ENCODE measurements at regions not wholly inside any gene's neighbourhood (a gene's known extent, or its start where the extent isn't known, plus 50 kb on each side); places are given as distances from the start of the nearest gene placed in this dataset.
"Not testable (repeated sequence)": the region's sequence is repeated elsewhere in the genome, so short reads cannot be mapped to it uniquely, and the experiment has no call there.

DNA sequence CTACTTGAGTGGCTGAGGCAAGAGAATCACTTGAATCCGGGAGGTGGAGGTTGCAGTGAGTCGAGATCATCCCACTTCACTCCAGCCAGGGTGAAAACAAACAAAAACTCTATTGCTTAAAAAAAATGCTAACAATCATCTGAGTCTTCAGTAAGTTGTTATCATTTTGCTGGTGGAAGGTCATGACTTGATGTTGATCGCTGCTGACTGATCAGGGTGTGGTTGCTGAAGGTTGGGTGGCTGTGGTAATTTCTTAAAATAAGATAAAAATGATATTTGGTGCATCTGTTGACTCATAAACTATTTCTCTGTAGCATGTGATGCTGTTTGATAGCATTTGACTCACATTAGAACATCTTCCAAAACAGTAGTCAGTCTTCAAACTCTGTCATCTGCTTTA is 349.4 kb upstream of the PAPPA start:
- no peak for DNase-seq (ENCODE audit: low spot score)

DNA sequence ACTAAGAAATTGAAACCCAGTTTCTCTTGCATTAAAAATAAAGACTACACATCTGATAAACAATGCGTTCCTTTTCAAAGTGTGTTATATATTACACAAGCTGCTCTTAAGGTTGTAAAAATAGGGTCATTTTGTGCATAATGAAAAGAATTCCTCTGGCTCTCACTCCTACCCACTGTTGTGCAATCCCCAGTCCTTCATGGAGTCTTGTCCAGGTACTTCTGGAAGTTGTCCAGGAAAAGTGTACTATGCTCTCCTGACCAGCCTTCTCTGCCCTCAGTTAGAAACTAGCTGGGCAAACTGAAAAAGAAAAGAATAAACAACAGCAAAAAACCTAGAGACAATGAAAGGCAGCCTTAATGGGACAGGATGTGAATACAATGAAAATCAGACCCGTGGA is 345.5 kb upstream of the PAPPA start:
- no peak for DNase-seq (ENCODE audit: low spot score)

DNA sequence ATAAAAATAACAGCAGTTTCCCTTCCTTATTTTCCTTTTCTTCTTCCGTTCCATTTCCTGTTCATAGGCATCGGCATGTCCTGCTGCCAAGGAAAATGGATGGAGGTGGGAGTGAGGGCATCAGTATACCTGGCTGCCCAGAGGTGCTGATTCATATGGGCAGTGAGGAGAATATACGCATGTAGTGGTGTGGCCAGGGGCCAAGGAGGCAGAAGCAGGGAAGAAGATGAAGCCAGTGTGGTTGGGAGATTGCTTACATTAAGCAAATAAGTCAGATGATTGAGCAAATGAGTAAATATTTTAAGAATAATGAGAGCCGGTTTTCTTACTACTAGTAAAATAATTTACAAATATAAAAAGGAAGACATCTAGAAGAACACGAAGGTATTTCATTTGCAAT is 344.9 kb upstream of the PAPPA start:
- DNase-seq (ENCODE audit: low spot score), result no peak

DNA sequence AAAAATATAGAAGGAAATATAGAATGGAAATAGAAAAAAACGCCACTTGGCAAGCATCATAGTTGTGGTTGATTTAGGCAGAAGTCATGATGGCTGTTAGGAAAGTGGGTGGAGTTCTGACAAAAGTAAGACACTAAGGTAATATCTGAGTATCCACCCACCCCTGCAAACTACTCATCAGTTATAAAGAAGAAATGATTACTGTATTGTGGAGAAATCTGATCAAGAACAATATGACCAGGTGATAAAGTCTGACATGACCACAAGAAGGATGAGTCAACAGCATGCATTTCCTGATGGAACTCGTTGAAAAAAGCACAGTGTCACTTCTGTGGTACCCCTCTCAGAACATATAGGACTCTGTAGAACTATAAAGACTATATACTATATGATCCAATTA is 343.4 kb upstream of the PAPPA start:
- DNase-seq (ENCODE audit: low spot score), result no peak

DNA sequence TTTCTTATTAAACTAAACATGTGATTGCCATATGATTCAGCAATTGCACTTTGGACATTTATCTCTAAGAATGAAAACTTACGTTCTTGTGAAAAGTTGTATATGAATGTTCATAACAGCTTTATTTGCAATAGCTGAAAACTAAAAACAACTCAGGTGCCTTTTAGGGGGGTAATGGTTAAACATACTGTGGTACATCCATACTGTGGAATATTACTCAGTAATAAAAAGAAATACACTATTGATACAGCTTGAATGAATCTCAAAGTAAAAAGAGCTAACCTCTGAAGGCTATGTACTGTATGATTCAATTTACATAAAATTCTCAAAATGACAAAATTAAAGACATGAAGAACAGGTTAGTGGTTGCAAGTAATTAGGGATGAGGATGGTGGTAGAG is 339.5 kb upstream of the PAPPA start:
- no peak for DNase-seq (ENCODE audit: low spot score)

DNA sequence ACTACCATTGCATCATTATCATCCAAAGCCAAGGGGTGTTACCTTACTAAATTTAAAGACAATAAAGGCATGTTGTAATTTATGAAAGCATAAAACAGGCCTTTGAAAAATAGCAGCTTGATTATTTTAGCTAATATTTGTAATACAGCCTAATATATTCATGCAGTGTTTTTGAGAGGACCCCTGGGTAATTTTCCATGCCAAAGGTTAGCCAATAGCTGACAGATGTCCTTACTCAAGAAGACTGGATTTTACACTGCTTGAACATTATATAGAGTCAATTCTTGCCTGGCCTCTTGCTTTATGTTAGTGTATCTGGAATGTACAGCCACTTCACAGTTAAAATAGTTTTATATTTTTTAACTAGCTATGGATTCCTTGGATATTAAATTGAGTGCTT is 337.8 kb upstream of the PAPPA start:
- DNase-seq (ENCODE audit: low spot score), result no peak

DNA sequence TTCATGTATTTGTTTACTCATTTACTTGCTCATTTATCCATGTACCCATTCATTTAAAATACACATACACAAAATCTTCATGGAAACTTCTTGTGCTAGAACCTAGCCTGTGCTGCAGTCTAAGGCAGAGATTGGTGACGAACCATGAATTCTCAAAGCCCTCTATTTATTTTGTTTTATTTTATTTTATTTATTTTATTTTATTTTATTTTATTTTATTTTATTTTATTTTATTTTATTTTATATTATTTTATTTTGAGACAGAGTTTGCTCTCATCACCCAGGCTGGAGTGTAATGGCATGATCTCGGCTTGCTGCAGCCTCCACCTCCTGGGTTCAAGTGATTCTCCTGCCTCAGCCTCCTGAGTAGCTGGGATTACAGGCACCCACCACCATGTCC is 334.9 kb upstream of the PAPPA start:
- DNase-seq (ENCODE audit: low spot score), result not testable (repeated sequence)

DNA sequence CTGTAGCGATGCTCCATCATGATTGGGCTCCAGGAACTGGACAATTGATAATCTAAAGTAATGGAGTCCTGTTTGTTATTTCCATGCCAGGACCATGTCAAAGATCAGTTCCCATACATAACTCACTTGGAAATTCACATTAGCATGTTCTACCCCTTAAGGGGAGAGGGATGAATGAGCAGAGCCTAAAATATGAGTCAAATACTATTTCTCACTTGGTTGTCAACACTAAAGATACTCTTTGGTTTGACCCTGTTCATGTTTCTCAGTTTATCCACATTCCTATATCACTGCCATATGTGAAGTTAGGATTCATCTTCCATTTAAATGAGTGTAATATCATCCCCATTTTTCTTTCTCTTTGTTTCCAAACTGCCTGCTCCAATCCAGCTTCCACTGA is 321.6 kb upstream of the PAPPA start:
- no peak for DNase-seq (ENCODE audit: low spot score)

DNA sequence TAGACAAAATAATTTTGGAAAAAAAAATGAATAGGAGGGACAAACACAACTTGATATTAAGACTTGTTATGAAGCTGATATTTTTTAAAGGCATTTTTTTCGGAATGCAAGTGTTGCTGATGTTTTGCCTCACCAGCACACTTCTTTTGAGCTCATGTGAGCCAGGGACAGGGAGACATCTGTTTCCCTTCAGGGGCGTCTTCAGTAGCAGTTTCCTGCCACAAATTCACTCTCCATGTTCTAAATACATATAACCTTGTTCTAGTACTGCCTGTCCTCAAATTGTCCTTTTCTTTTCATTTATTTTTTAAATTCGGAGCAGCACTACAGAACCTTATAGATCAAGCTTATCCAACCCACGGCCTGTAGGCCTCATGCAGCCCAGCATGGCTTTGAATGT is 316.0 kb upstream of the PAPPA start:
- no peak for DNase-seq (ENCODE audit: low spot score)

DNA sequence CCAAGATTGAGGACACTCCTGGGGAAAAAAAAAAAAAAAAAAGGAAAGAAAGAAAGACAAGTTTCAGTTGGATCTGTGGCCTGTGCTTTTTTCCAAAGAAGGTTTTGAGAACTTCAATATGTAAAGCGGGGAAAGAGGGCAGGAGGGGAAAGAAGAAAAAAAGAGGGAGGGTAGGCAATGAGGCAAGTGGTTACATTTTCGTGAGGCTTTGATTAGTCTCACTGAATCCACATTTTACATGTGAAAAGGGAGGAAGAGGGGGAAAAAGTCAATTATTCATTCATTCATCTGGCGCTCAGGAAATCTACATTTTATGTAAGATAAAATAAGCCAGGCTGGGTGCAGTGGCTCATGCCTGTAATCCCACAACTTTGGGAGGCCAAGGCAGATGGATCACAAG is 315.2 kb upstream of the PAPPA start:
- DNase-seq (ENCODE audit: low spot score), result no peak

DNA sequence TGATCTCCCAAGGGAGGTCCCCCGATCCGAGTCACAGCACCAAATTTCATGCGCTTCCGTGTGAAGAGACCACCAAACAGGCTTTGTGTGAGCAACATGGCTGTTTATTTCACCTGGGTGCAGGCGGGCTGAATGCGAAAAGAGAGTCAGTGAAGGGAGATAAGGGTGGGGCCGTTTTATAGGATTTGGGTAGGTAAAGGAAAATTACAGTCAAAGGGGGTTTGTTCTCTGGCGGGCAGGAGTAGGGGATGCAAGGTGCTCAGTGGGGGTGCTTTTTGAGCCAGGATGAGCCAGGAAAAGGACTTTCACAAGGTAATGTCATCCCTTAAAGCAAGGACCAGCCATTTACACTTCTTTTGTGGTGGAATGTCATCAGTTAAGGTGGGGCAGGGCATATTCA is 309.2 kb upstream of the PAPPA start:
- not testable (repeated sequence) for DNase-seq (ENCODE audit: low spot score)

DNA sequence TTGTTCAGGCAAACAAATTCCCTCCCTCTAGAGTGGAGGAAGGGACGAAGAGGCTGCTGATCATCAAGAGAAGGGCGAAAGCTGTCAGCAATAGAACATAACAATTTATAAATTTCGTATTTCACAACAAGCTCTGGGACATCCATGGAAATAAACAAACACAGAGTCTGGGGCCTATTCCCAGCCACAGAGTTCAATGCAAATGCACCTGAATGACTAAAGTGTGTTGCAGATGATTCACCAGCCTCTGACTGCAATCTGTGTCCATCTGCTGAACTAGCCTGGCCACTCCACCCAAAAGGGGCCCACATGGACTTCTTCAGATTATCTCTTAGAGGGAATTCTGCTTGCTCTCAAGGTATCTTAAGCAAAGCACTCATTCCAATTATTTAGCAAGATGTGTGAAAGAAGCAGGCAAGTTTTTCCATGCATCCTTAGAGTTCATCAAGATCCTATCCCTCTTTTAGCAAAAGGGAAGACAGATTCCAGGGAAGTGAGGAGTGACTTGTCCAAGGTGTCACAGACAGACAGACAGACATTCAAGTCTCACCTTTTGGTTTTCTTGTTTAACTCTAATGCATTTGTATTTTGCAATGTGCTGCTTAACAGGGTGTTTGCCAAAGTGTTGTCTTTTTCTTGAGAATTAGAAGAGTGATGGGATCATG is 307.8 kb upstream of the PAPPA start:
- DNase-seq (ENCODE audit: low spot score), result no peak

DNA sequence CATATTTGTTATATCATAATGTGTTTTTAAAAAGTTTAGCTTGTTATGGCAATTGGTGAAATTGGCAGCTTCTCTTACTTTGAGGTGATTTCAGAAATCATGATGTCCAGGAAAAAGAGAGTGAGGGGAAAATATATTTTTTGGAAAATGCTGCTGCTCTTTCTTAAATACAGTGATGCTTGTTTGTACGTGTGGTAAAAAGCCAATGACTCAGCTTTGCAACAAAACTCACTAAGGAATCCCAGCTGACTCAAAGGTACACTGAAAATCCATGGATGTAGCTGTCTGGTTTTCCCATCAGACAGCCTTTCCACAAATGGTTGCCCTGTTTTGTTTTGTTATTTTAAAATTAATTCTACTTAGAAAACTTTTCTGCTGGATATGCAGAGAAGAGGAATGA is 306.4 kb upstream of the PAPPA start:
- DNase-seq (ENCODE audit: low spot score), result no peak

DNA sequence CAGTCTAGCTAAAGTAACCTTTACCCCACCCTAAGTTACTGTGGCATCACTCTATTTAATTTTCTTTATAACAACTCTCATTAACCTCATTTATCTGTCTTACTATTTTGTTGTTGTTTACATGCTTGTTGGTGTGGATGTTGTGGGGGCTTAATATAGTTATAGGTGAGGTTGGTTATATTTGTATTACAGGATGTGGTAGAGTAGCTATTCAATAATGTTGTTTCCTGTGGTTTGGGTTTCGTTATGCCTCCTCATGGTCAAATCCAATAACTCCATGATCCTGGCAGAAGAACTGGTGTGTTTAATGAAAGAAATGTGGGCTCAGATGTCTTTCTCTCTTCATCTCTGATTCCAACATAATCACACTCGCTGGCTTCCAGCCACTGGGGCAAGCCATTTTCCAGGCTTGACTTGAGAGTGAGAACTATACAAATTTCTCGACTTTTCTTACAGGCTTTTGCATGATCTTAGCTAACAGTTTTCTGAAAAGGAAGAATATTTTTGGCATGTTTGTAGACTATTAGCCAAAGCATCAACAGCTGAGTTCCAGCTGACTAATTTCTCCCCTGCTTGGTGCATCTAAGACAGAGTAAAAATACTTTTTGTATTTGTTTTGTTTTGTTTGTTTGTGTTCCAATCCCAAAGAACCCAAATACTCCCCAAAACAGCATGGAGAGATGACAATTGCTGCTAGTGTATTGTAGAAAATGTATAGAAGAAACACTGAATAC is 303.7 kb upstream of the PAPPA start:
- DNase-seq (ENCODE audit: low spot score), result no peak

DNA sequence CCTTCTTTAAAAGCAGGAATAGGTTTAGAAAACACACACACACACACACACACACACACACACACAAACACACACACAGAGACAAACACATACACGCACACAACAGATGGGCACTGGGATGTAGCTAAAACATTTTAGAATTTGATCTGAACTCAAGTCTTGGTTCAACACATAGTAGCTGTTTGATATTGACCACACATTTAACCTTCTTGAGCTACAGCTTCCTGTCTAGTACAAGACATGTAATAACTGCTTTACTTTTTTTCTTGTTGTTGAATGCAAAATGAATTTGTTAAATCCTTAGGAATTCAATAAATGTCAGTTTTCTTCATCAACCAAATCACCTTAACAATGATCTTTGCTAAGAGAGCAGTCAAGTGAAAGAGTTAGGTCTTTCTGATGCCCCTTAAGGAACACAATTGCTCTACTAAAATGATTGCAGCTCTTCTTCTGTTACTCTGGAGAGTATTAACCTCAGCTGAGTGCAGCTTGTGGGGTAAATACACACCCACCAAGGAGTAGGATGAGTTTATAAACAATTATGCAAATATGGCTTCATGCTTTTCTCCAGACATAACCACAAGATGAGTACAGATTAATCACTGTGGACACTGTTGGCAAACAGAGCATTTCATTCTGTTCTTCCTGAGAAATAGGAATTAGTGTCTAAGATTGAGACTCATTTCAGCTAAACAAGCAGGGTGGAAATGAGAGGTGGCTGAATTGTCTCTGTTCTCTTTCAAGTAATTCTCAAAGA is 302.9 kb upstream of the PAPPA start:
- DNase-seq (ENCODE audit: low spot score), result no peak

DNA sequence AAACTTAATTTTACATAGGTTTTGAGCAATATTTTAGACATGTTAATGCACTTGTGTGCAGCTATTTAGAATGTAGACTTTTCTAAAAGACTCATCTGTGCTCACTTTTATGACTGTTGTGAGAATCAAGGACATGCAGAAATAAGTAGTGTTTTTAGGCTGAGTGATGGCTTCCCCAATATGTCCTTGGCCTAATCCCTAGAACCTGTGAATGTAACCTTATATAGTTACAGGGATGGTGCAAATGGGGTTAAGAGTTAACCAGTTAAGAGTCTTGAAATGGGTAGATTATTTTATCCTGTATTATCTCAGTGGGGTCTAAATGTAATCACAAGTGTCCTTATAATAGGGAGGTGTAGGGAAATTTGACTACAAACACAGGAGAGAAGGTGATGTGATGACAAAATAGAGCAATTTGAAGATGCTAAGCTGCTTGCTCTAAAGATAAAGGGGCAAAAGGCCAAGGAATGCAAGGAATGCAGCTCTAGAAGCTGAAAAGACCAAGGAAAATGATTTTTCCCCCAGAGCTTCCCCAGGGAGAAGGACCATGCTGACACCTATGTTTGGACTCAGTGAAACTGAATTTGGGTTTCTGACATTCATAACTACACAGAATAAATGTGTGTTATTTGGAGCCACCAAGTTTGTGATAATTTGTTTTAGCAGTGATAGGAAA is 298.0 kb upstream of the PAPPA start:
- no peak for DNase-seq (ENCODE audit: low spot score)

DNA sequence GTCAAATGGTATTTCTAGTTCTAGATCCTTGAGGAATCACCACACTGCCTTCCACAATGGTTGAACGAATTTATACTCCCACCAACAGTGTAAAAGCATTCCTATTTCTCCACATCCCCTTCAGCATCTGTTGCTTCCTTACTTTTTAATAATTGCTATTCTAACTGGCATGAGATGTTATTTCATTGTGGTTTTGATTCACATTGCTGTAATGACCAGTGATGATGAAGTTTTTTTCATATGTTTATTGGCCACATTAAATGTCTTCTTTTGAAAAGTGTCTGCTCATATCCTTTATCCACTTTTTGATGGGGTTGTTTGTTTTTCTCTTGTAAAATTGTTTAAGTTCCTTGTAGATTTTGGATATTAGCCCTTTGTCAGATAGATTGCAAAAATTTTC is 295.2 kb upstream of the PAPPA start:
- not testable (repeated sequence) for DNase-seq (ENCODE audit: low spot score)

DNA sequence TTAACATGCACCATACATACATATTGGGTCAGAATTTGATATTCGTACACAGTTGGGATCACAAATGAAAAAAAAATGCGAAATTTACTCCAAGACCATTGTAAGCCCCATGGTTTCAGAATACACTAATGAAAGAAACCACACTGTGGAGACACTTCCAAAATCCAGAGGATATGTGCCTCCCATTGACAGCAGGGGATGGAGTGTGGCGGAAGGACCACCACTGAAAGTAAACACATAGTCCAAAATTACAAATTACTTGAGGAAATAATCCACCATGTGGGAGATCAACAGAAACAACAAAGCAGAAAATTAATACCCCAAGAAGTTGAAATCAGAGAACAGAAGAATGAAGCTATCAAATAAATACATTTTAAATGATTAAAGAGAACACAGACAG is 291.6 kb upstream of the PAPPA start:
- no peak for DNase-seq (ENCODE audit: low spot score)

DNA sequence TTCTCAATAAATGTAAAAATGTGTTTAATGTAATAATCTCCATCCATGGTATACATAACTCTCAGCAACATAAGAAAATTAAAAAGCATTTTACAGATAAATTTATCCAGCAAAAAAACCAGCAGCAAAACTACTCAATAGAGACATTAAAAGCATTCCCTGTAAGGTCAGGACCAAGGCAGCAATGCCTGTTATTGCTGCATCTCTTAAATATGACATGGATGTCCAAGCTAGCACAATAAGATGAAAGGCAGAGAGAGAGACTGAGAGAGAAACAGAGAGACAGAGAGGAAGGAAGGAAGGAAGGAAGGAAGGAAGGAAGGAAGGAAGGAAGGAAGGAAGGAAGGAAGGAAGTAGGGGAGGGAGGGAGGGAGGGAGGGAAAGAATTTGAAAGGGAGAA is 289.0 kb upstream of the PAPPA start:
- no peak for DNase-seq (ENCODE audit: low spot score)

DNA sequence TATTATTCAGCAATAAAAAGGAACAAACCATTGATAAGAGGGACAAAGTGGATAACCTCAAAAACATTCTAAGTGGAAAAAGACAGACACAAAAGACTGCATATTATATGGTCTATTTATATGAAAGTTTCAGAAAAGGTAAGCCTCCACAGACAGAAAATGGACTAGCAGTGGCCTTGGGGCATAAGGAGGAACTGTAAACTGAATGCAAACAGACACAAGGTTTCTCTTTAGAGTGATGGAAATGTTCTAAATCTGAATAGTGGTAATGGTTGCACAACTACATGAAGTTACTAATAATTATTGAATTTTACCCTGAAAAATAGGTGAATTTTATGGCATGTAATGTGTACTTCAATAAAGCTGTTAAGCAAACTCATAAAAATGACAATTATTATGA is 286.3 kb upstream of the PAPPA start:
- no peak for DNase-seq (ENCODE audit: low spot score)

DNA sequence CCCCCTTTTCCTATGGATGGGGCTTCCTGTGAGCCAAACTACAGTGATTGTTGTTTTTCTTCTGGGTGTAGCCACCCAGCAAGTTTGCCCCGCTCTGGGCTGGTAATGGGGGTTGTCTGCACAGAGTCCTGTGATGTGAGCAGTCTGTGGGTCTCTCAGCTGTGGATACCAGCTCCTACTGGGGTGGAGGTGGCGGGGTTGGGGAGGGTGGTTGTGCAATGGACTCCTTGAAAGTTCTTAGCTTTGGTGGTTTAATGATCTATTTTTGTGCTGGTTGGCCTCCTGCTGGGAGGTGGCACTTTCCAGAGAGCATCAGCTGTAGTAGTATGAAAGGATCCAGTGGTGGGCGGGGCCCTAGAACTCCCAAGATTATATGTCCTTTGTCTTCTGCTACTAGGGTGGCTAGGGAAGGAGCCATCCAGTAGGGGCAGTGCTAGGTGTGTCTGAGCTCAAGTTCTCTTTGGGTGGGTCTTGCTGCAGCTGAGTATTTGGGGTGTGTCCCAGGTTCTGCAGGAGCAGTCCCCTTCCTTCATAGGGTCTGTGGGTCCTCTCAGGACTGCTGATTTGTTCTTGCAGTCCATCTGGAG is 275.6 kb upstream of the PAPPA start:
- DNase-seq (ENCODE audit: low spot score), result no peak

DNA sequence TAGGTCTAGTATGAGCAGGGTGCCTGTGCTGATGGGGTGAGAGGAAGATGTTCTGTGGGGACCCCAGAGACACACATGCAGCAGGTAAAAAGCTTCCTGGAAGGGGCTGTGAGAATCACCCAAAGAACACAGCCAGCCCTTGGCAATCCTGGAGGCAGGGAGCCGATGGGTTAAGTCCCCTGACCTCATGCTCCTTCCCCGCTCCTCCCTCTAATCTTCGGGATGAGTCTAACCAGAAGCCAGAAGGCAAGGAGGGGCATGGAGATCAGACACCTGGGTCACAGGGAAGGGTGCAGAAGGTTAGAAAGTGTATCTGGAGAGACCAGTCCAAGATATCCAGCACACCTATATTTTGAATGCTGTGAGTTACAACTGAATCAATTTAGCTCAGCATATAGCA is 274.1 kb upstream of the PAPPA start:
- DNase-seq (ENCODE audit: low spot score), result no peak
